ENCODE measurements at regions not wholly inside any gene's neighbourhood (a gene's known extent, or its start where the extent isn't known, plus 50 kb on each side); places are given as distances from the start of the nearest gene placed in this dataset.
"Not testable (repeated sequence)": the region's sequence is repeated elsewhere in the genome, so short reads cannot be mapped to it uniquely, and the experiment has no call there.

DNA sequence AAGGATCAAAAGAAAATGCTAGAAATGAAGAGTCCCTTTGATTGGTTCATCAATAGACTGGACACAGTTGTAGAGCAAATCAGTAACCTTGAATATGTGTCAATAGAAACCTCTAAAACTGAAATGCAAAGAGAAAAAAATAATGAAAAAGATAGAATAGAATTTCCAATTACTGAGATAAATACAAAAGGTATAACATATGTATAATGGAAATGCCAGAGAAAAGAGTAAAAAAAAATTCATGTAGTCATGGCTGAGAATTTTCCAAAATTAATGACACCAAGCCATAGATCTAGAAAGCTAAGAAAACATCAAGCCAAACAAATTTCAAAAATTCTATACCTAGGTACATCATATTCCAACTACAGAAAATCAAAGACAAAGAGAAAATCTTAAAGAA, 62.0 kb upstream of the HGF start:
- no peak for DNase-seq

GRCh38 chr7:81829511-81829910, 59.7 kb upstream of the HGF start:
- not testable (repeated sequence) for DNase-seq

GRCh38 chr7:81822811-81823210, 53.0 kb upstream of the HGF start:
- DNase-seq = no peak

DNA sequence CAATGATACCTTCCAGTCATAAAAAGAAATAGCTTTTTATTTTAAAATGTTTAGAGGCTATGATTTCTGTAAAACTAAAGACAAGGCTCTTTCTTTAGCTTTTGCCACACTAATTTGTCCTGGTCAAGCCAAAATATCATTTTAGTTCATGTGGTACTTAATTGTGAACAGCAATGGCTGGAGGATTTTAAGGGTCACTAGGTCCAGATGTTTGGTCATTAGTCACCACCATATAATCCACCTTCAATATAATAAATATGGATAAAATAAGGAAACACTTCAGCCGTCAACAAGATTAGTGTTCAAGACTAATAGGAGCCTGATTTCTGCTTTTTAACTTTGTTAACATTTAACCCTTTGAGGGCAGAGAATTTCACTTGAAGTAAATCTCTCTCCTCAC, 50.0 kb upstream of the HGF start:
- no peak for DNase-seq
